Activated naive CD4-positive, alpha-beta T cell treated with anti-CD3 and anti-CD28 coated beads, Interleukin-2, amount 10 ng/mL, durations not matched to agents 7 days and 5 days (primary cell): ENCODE measurements at regions not wholly inside any gene's neighbourhood (a gene's known extent, or its start where the extent isn't known, plus 50 kb on each side); places are given as distances from the start of the nearest gene placed in this dataset.

Experiments
- CTCF ChIA-PET: fragments of 350-600 bp; sonication (Branson Sonifier 250); formaldehyde crosslinking; loops from one replicate; lab custom pipeline; 2021; ENCODE audit warnings: antibody characterized with exemption; lab: Charles Lee
- DNase-seq: peaks from one replicate; pipeline ENCODE4 v3.0.0-alpha.2; 2020
- H3K27ac Mint-ChIP-seq: one replicate; pipeline ENCODE4 v1.8.0; 2021; ENCODE audit warnings: mild to moderate bottlenecking, moderate library complexity, mixed read lengths
- H3K27me3 Mint-ChIP-seq: one replicate; pipeline ENCODE4 v1.8.0; 2021; ENCODE audit warnings: mild to moderate bottlenecking, mixed read lengths
- H3K36me3 Mint-ChIP-seq: one replicate; pipeline ENCODE4 v1.8.0; 2021; ENCODE audit warnings: mixed read lengths
- H3K4me1 Mint-ChIP-seq: one replicate; pipeline ENCODE4 v1.8.0; 2021; ENCODE audit warnings: mixed read lengths
- H3K4me3 Mint-ChIP-seq: one replicate; pipeline ENCODE4 v1.8.0; 2021; ENCODE audit warnings: mild to moderate bottlenecking, moderate library complexity, mixed read lengths
- H3K9me3 Mint-ChIP-seq: one replicate; pipeline ENCODE4 v1.8.0; 2021; ENCODE audit warnings: mixed read lengths

DNA sequence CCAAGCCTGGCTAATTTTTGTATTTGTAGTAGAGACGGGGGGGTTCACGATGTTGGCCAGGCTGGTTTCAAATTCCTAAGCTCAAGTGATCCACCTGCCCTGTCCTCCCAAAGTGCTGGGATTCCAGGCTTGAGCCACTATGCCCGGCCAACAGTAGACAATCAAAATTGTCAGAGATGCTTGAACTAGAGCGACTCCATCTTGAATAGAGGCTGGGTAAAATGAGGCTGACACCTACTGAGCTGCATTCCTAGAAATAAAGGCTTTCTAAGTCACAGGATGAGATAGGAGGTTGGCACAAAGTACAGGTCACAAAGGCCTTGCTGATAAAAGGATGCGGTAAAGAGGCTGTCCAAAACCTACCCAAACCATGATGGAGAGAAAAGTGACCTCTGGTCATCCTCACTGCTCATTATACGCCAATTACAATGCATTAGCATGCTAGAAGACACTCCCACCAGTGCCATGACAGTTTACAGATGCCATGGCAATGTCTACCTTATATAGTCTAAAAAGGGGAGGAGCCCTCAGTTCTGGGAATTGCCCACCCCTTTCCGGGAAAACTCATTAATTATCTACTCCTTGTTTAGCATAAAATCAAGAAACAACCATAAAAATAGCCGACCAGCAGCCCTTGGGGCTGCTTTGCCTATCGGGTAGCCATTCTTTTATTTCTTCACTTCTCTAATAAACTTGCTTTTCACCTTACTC is 134.5 kb downstream of the BAMBI start:
- Mint-ChIP-seq H3K4me3 (no peak overlapping the region), H3K9me3 (peaks cover 3% of the 10 kb centered on the region), H3K27ac (no peak overlapping the region), H3K36me3 (no peaks in the 10 kb centered on the region), H3K4me1 (no peaks in the 10 kb centered on the region), H3K27me3 (peaks cover 12% of the 10 kb centered on the region)
- CTCF ChIA-PET = interaction anchor here (0.7 kb wide), 1 partner anchor 637 kb away, joined by 3 read pairs; no protein-coding TSS in a partner anchor
- DNase-seq = no peak

DNA sequence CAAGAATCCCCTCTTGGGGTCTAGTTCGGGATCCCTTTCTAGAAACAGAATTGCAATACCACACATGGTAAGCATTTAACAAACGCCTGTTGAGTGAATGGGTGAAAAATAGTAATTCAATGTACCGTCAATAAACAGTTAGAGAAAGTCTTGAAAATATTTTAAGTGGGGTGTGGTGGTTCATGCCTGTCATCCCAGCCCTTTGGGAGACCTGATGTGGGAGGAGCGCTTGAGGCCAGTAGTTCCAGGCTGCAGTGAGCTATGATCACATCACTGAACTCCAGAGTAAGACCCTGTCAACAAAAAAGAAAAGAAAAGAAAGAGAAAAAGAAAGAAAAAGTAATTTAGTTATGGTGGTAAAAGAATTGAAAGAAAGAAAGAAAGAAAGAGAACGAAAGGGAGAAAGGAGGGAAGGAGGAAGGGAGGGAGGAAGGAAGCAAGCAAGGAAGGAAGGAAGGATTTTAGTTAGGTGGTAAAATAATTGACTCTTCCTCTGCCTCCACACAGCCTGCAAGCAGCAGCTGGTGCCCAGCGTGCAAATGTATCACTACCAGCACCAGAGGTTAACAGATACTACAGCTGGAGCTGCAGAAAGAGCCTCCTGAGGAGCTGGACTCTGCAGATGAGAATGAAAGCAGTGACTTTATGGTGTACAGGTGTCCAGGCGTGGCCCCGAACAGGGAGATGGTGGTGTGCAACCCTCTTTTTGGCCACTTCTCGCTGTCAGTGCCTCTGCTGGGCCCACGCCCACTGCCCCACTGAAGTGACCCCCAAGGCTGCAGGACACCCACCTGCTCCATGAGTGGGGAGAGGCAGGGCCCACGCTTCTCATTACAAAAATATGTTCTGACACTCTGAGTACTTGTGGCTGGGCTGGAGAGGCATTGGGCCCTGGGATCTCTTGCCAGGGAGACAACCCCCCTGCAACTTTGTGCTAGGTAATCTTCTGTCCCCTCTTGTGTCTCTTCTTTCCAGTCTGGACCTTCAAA is 135.4 kb downstream of the BAMBI start:
- no peak for DNase-seq
- Mint-ChIP-seq H3K9me3 (peaks cover 3% of the 10 kb centered on the region), H3K36me3 (no peaks in the 10 kb centered on the region), H3K4me3 (no peak overlapping the region), H3K27ac (no peak overlapping the region), H3K4me1 (no peaks in the 10 kb centered on the region), H3K27me3 (peaks cover 11% of the 10 kb centered on the region)
- CTCF ChIA-PET = interaction anchor here (0.7 kb wide), 1 partner anchor 636 kb away, joined by 3 read pairs; no protein-coding TSS in a partner anchor

DNA sequence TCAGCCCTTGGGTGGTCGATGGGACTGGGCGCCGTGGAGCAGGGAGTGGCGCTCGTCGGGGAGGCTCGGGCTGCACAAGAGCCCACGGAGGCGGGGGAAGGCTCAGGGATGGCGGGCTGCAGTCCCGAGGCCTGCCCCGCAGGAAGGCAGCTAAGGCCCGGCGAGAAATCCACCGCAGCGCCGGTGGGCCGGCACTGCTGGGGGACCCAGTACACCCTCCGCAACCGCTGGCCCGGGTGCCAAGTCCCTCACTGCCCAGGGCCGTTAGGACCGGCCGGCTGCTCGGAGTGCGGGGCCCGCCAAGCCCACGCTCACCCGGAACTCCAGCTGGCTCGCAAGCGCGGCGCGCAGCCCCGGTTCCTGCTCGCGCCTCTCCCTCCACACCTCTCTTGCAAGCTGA is 138.4 kb downstream of the BAMBI start:
- no peaks in the 10 kb centered on the region for H3K27me3 Mint-ChIP-seq
- CTCF ChIA-PET = no interaction called here
- DNase-seq = no peak

GRCh38 chr10:28822719-28823464 is 145.6 kb downstream of the BAMBI start:
- no peak for DNase-seq
- Mint-ChIP-seq H3K4me3 (no peak overlapping the region), H3K4me1 (no peaks in the 10 kb centered on the region), H3K9me3 (no peaks in the 10 kb centered on the region), H3K27ac (no peak overlapping the region), H3K27me3 (no peaks in the 10 kb centered on the region), H3K36me3 (no peaks in the 10 kb centered on the region)
- CTCF ChIA-PET = no interaction called here

More for the DNA sequence above, 138.4 kb downstream of the BAMBI start:
- no peaks in the 10 kb centered on the region for H3K4me1 Mint-ChIP-seq
- no peak overlapping the region for H3K27ac Mint-ChIP-seq
- H3K36me3 Mint-ChIP-seq = no peaks in the 10 kb centered on the region
- H3K4me3 Mint-ChIP-seq = no peak overlapping the region
- peaks cover 3% of the 10 kb centered on the region for H3K9me3 Mint-ChIP-seq

DNA sequence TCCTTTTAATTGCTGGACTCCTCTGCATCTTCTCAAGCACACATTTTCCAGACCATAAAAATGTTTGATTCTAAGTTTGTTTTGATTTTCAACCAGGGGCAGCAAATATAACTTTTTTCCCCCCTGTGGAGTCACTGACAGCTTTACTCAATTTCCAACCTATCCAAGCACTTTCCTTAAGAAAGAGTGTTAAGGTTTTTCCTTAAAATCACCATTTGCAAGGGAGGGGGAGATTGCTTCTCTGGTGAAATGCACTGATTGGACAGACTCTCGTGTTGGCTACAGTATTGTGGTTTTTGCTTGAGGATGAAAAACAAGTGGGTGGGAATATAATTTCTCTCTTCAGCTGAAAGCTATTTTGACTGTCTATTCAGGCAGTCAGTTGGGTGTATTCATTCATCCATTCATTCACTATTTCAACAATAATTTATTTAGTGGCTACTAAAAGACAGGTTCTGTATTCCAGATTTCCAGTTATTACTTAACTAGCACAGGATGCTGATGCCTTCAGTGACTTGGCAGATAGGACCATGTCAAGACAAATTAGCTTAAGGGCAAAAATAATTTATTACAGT is 146.3 kb downstream of the BAMBI start:
- Mint-ChIP-seq H3K27ac (no peak overlapping the region), H3K36me3 (no peaks in the 10 kb centered on the region), H3K9me3 (no peaks in the 10 kb centered on the region), H3K4me3 (no peak overlapping the region), H3K27me3 (no peaks in the 10 kb centered on the region), H3K4me1 (no peaks in the 10 kb centered on the region)
- DNase-seq = no peak
- CTCF ChIA-PET = no interaction called here

GRCh38 chr10:28833313-28833712 is 156.0 kb downstream of the BAMBI start:
- Mint-ChIP-seq H3K4me1 (no peaks in the 10 kb centered on the region), H3K27ac (no peak overlapping the region), H3K36me3 (no peaks in the 10 kb centered on the region), H3K4me3 (no peak overlapping the region), H3K27me3 (peaks cover 11% of the 10 kb centered on the region), H3K9me3 (no peaks in the 10 kb centered on the region)
- CTCF ChIA-PET = no interaction called here
- no peak for DNase-seq

GRCh38 chr10:28836435-28836743 is 159.1 kb downstream of the BAMBI start:
- no peaks in the 10 kb centered on the region for H3K4me1 Mint-ChIP-seq
- H3K36me3 Mint-ChIP-seq = no peaks in the 10 kb centered on the region
- CTCF ChIA-PET = no interaction called here
- H3K9me3 Mint-ChIP-seq = no peaks in the 10 kb centered on the region
- peaks cover 11% of the 10 kb centered on the region for H3K27me3 Mint-ChIP-seq
- no peak overlapping the region for H3K27ac Mint-ChIP-seq
- DNase-seq = no peak
- H3K4me3 Mint-ChIP-seq = no peak overlapping the region

DNA sequence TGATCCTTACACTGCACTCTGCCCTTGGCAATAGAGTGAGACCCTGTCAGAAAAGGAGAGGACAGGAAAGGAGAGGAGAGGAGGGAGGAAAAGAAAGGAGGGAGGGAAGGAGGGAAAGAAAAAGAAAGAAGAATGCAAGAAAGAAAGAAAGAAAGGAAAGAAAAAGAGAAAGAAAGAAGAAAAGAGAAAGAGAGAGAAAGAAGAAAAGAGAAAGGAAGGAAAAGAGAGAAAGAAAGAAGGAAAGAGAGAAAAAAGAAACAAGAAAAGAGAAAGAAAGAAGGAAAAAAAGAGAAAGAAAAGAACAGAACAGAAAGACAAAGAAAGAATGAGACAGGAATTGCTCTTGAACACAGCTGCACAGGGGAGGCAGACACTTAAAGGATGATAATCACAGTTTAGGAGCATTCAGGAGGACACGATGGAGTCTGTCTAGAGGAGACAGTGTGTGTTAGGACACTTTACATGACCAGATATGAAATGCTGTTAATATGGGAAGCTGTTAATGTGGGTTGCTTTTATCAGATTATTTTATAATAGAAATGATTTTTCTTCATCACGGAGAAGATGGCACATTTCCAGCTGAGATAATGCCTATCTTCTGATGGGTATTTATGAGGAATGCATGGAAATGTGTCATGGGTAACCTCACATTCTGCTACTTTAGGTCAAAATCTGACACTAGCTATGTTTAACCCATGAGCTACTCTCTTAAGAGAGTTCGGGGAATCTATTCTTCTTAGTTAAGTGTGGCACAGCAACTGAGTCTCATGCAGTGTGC is 160.5 kb downstream of the BAMBI start:
- peaks cover 11% of the 10 kb centered on the region for H3K27me3 Mint-ChIP-seq
- CTCF ChIA-PET = no interaction called here
- no peaks in the 10 kb centered on the region for H3K36me3 Mint-ChIP-seq
- H3K4me3 Mint-ChIP-seq = no peak overlapping the region
- H3K27ac Mint-ChIP-seq = no peak overlapping the region
- no peaks in the 10 kb centered on the region for H3K4me1 Mint-ChIP-seq
- DNase-seq = no peak
- H3K9me3 Mint-ChIP-seq = no peaks in the 10 kb centered on the region

DNA sequence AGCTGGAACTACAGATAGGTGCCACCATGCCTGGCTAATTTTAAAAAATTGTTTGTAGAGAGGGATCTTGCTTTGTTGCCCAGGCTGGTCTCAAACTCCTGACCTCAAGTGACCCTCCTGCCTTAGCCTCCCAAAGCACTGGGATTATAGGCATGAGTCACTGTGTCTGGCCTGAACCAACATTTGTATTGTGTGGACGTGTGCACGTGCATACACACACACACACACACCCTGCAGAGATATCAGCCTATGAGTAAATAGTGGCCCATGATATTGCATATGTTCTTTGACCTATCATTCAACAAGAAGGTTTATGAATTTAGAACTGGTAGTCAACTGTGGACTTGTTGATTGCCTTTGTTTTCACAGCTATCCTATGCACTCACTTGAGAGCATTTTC is 161.6 kb downstream of the BAMBI start:
- no peaks in the 10 kb centered on the region for H3K4me1 Mint-ChIP-seq
- peaks cover 11% of the 10 kb centered on the region for H3K27me3 Mint-ChIP-seq
- CTCF ChIA-PET = no interaction called here
- no peaks in the 10 kb centered on the region for H3K36me3 Mint-ChIP-seq
- H3K9me3 Mint-ChIP-seq = no peaks in the 10 kb centered on the region
- no peak overlapping the region for H3K27ac Mint-ChIP-seq
- DNase-seq = no peak
- no peak overlapping the region for H3K4me3 Mint-ChIP-seq

DNA sequence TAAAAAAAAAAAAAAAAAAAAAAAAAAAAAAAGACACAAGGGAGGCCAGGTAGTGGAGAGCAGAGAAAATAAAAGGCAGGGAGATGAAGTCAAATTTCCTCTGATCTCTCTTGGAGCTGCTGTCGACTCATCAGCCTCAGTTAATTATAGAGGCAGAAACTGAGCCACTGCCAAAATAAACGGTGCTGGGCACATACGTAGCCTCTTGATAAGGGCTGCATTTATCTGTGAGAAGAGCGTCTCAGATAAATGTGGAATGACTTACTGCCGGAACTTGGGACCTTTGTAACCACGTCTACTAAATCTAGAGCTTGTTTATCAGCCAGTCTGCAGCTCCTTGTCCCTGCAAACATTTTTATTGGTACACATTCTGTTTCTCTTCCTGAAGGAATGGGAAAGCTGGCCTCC is 162.3 kb downstream of the BAMBI start:
- H3K9me3 Mint-ChIP-seq = no peaks in the 10 kb centered on the region
- DNase-seq = no peak
- CTCF ChIA-PET = no interaction called here
- peaks cover 11% of the 10 kb centered on the region for H3K27me3 Mint-ChIP-seq
- H3K4me3 Mint-ChIP-seq = no peak overlapping the region
- no peak overlapping the region for H3K27ac Mint-ChIP-seq
- no peaks in the 10 kb centered on the region for H3K4me1 Mint-ChIP-seq
- no peaks in the 10 kb centered on the region for H3K36me3 Mint-ChIP-seq

GRCh38 chr10:28840202-28840601 is 162.9 kb downstream of the BAMBI start:
- no peaks in the 10 kb centered on the region for H3K4me1 Mint-ChIP-seq
- no peak overlapping the region for H3K4me3 Mint-ChIP-seq
- no peaks in the 10 kb centered on the region for H3K36me3 Mint-ChIP-seq
- peaks cover 11% of the 10 kb centered on the region for H3K27me3 Mint-ChIP-seq
- DNase-seq = no peak
- CTCF ChIA-PET = no interaction called here
- H3K27ac Mint-ChIP-seq = no peak overlapping the region
- H3K9me3 Mint-ChIP-seq = no peaks in the 10 kb centered on the region

DNA sequence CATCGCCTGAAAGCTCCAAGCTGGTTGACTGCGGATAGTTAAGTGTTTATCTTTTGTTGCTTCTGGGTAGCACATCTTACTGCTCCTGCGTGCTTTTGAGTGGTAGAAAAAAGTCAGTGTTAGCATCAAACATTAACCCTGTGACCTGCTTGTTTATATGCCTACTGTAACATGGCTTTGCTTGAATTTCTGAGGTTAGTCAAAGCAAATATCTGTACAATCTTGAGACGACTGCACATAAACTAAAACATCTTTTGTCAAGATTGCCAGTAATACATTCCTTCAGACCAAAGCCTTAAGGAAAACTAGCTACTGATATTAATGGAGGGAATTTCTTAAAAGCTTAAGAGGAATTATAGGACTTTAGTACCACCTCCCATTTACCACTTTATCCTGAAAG is 163.7 kb downstream of the BAMBI start:
- DNase-seq = no peak
- Mint-ChIP-seq H3K4me3 (no peak overlapping the region), H3K27ac (no peak overlapping the region), H3K4me1 (no peaks in the 10 kb centered on the region), H3K9me3 (no peaks in the 10 kb centered on the region), H3K27me3 (peaks cover 11% of the 10 kb centered on the region), H3K36me3 (no peaks in the 10 kb centered on the region)
- CTCF ChIA-PET = no interaction called here

DNA sequence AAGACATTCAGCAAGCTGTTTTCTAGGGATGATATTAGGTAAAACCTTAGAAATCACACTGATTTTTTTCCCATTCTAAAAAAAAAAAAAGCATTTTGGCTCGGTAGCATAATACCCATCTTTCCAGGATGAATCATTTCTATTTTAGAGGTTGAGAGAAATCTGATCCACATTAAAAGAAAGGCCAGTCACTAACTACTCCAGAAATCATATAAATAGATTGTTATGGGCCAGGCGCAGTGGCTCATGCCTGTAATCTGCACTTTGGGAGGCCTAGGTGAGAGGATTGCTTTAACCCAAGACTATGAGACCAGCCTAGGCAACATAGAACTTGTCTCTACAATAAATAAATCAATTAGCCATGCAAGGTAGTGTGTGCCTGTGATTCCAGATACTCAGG is 164.3 kb downstream of the BAMBI start:
- Mint-ChIP-seq H3K27ac (no peak overlapping the region), H3K4me1 (no peaks in the 10 kb centered on the region), H3K27me3 (peaks cover 6% of the 10 kb centered on the region), H3K4me3 (no peak overlapping the region), H3K36me3 (no peaks in the 10 kb centered on the region), H3K9me3 (no peaks in the 10 kb centered on the region)
- DNase-seq = no peak
- CTCF ChIA-PET = no interaction called here
